Body of pancreas (tissue), 4 donors: ENCODE measurements at regions not wholly inside any gene's neighbourhood (a gene's known extent, or its start where the extent isn't known, plus 50 kb on each side); places are given as distances from the start of the nearest gene placed in this dataset.

Experiments
- POLR2A ChIP-seq, 3 donors: fragments of 450-650 bp; IDR thresholded peaks; one replicate each; pipeline ENCODE4 v1.6.1; 2016; ENCODE audit warnings: antibody characterized with exemption in 3 of 3, mild to moderate bottlenecking in 2 of 3
- TF ChIP-seq, protein P1 (sequence below), 7 experiments: fragments of 450-650 bp in 4 of 7; fragments of 200-600 bp in 3 of 7; sonication (generic) in 3 of 7; IDR thresholded peaks; one replicate each; pipeline ENCODE4 v1.5.1; 2016 to 2019; ENCODE audit warnings: antibody characterized with exemption in 7 of 7

- no peak for TF ChIP-seq POLR2A (IDR thresholded peaks at IDR 0.05)
- TF ChIP-seq, protein P1, sequence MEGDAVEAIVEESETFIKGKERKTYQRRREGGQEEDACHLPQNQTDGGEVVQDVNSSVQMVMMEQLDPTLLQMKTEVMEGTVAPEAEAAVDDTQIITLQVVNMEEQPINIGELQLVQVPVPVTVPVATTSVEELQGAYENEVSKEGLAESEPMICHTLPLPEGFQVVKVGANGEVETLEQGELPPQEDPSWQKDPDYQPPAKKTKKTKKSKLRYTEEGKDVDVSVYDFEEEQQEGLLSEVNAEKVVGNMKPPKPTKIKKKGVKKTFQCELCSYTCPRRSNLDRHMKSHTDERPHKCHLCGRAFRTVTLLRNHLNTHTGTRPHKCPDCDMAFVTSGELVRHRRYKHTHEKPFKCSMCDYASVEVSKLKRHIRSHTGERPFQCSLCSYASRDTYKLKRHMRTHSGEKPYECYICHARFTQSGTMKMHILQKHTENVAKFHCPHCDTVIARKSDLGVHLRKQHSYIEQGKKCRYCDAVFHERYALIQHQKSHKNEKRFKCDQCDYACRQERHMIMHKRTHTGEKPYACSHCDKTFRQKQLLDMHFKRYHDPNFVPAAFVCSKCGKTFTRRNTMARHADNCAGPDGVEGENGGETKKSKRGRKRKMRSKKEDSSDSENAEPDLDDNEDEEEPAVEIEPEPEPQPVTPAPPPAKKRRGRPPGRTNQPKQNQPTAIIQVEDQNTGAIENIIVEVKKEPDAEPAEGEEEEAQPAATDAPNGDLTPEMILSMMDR (IDR thresholded peaks at IDR 0.05) = no peak
Measured at GRCh38 chr4:31194823-31195222, 474.7 kb downstream of the PCDH7 start.
